ENCODE measurements at regions not wholly inside any gene's neighbourhood (a gene's known extent, or its start where the extent isn't known, plus 50 kb on each side); places are given as distances from the start of the nearest gene placed in this dataset.
"Not testable (repeated sequence)": the region's sequence is repeated elsewhere in the genome, so short reads cannot be mapped to it uniquely, and the experiment has no call there.

- DNase-seq (ENCODE audit: low read depth, low spot score) = no peak
Measured at GRCh38 chr6:165794179-165794601, 131.1 kb upstream of the PDE10A start.

GRCh38 chr6:165793287-165793825 is 130.3 kb upstream of the PDE10A start:
- DNase-seq (ENCODE audit: low read depth, low spot score) = no peak

GRCh38 chr6:165791876-165792437 is 128.9 kb upstream of the PDE10A start:
- DNase-seq (ENCODE audit: low read depth, low spot score) = no peak

- DNase-seq (ENCODE audit: low read depth, low spot score) = no peak
Measured at GRCh38 chr6:165791306-165791705, 128.3 kb upstream of the PDE10A start.

- DNase-seq (ENCODE audit: low read depth, low spot score) = no peak
Measured at GRCh38 chr6:165782812-165783211, 119.8 kb upstream of the PDE10A start.

GRCh38 chr6:165782134-165782533 is 119.1 kb upstream of the PDE10A start:
- no peak for DNase-seq (ENCODE audit: low read depth, low spot score)

GRCh38 chr6:165777680-165778079 is 114.6 kb upstream of the PDE10A start:
- DNase-seq (ENCODE audit: low read depth, low spot score) = no peak

- no peak for DNase-seq (ENCODE audit: low read depth, low spot score)
Measured at GRCh38 chr6:165776691-165777090, 113.7 kb upstream of the PDE10A start.

GRCh38 chr6:165775721-165776120 is 112.7 kb upstream of the PDE10A start:
- DNase-seq (ENCODE audit: low read depth, low spot score) = no peak

- DNase-seq (ENCODE audit: low read depth, low spot score) = peak; percentile 36
Measured at GRCh38 chr6:165774903-165775601, 112.0 kb upstream of the PDE10A start.

- peak; percentile 10 for DNase-seq (ENCODE audit: low read depth, low spot score)
Measured at GRCh38 chr6:165770397-165771082, 107.5 kb upstream of the PDE10A start.

- no peak for DNase-seq (ENCODE audit: low read depth, low spot score)
Measured at GRCh38 chr6:165769884-165770283, 106.8 kb upstream of the PDE10A start.

- no peak for DNase-seq (ENCODE audit: low read depth, low spot score)
Measured at GRCh38 chr6:165769401-165769800, 106.4 kb upstream of the PDE10A start.

GRCh38 chr6:165768961-165769360 is 105.9 kb upstream of the PDE10A start:
- DNase-seq (ENCODE audit: low read depth, low spot score) = no peak

- DNase-seq (ENCODE audit: low read depth, low spot score) = peak; percentile 26
Measured at GRCh38 chr6:165767228-165767627, 104.2 kb upstream of the PDE10A start.

- peak; percentile 30 for DNase-seq (ENCODE audit: low read depth, low spot score)
Measured at GRCh38 chr6:165766457-165766856, 103.4 kb upstream of the PDE10A start.

GRCh38 chr6:165766026-165766425 is 103.0 kb upstream of the PDE10A start:
- DNase-seq (ENCODE audit: low read depth, low spot score) = no peak

- not testable (repeated sequence) for DNase-seq (ENCODE audit: low read depth, low spot score)
Measured at GRCh38 chr6:165765256-165765655, 102.2 kb upstream of the PDE10A start.

- no peak for DNase-seq (ENCODE audit: low read depth, low spot score)
Measured at GRCh38 chr6:165762876-165763275, 99.8 kb upstream of the PDE10A start.

- no peak for DNase-seq (ENCODE audit: low read depth, low spot score)
Measured at GRCh38 chr6:165762125-165762524, 99.1 kb upstream of the PDE10A start.

GRCh38 chr6:165760803-165761185 is 97.8 kb upstream of the PDE10A start:
- no peak for DNase-seq (ENCODE audit: low read depth, low spot score)

GRCh38 chr6:165760126-165760802 is 97.2 kb upstream of the PDE10A start:
- DNase-seq (ENCODE audit: low read depth, low spot score) = no peak
